GM12891 (cell line): ENCODE measurements at regions not wholly inside any gene's neighbourhood (a gene's known extent, or its start where the extent isn't known, plus 50 kb on each side); places are given as distances from the start of the nearest gene placed in this dataset.

ENCODE experiments used
- DNase-seq: peaks from one replicate; pipeline ENCODE4 v3.0.0; 2011; ENCODE audit warnings: low spot score; ENCODE audit not compliant: insufficient read length
- FAIRE-seq: peaks from 2 replicates; lab custom pipeline; 2011; peaks lifted over from hg19 to GRCh38; lab: Jason Lieb, UNC
- PAX5 ChIP-seq: IDR thresholded peaks from 2 replicates; pipeline ENCODE4 v1.6.1; 2011; ENCODE audit warnings: low read length, moderate library complexity, mild to moderate bottlenecking; ENCODE audit not compliant: insufficient read depth, severe bottlenecking
- POLR2A ChIP-seq: IDR thresholded peaks from 2 replicates; pipeline ENCODE4 v1.6.1; 2011; ENCODE audit warnings: low read depth, low read length, control low read depth
- POLR2AphosphoS5 ChIP-seq: IDR thresholded peaks from 2 replicates; pipeline ENCODE4 v1.6.1; 2011; ENCODE audit warnings: low read depth, low read length, control low read depth
- POU2F2 ChIP-seq: IDR thresholded peaks from 2 replicates; pipeline ENCODE4 v1.6.1; 2011; ENCODE audit warnings: low read depth, mild to moderate bottlenecking, control low read depth, low read length, moderate library complexity
- SPI1 ChIP-seq: IDR thresholded peaks from 2 replicates; pipeline ENCODE4 v1.6.1; 2011; ENCODE audit warnings: low read depth, low read length, control low read depth
- TAF1 ChIP-seq: IDR thresholded peaks from 2 replicates; pipeline ENCODE4 v1.6.1; 2011; ENCODE audit warnings: low read depth, low read length, control low read depth

DNA sequence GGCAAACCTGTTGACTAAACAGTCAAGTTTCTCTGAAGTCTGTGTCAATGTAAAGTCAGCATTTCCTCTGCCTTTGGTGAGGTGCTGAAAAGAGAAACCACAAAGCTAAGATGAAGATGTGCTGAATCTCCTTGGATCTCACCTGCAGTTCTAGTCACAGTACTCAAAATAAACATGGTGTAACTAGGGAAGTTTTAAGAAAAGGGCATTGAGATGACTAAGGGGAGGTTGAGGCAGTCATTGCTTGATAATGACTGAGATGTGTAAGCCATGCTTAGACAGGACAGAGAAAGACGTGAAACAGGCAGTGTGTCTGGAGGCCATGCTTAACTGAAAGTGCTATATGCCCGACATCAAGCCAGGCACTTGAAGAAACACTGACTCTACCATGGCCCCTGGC lies 1010.0 kb upstream of the CELF4 start:
- DNase-seq (no peak), FAIRE-seq (peak; percentile 63)
- TF ChIP-seq POLR2AphosphoS5: no peak
- TF ChIP-seq POLR2A: no peak
- TF ChIP-seq POU2F2: no peak
- no peak for TF ChIP-seq PAX5
- TF ChIP-seq TAF1: no peak
- no peak for TF ChIP-seq SPI1

DNA sequence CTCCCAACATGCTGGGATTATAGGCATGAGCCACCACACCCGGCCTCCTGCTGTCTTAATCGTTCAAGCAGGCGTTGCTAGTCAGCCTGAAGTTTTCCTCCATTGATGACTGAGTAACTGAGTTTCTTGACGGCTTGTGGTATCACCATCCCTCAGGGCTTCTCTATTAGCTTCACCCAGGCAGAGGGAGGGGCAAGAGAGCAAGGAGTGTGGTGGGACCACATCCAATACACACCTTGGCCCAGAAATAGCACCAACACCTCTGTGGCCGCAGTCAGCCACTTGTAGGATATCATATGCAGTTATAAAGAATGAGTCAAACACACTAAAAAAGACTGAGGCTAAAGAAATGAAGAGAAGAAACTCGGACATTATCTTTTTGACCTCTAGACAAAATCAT lies 1009.4 kb upstream of the CELF4 start:
- FAIRE-seq (no peak), DNase-seq (no peak)
- TF ChIP-seq POU2F2: no peak
- no peak for TF ChIP-seq POLR2A
- TF ChIP-seq TAF1: no peak
- TF ChIP-seq PAX5: no peak
- no peak for TF ChIP-seq POLR2AphosphoS5
- no peak for TF ChIP-seq SPI1

DNA sequence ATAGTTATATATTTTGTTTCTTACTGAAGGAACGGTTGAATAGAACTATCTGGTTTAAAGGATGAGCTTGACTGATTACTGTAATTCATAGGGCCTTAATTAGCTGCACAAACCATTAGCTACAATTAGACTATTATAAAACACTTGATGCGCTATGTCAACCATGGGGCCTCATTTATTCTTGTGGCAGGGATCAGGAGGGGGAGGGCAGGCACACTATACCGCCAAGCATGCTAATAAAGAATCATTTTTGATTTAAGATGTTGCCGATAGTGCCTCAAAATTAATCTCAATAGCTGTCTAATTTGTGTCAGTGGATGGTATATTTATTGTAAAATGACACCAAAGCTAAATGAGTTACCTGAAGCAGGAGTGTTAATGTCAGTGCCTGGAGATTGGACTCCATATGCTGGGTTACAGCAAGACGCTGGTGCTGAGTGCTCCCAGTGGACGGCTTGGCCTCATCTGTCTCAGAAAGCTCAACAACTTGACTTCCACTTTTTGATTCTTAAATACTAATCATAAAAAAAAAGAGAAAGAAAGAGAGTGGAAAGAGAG lies 1007.0 kb upstream of the CELF4 start:
- FAIRE-seq: no peak
- TF ChIP-seq PAX5 (no peak), TAF1 (no peak), POLR2AphosphoS5 (no peak), POLR2A (no peak)
- no peak for DNase-seq

DNA sequence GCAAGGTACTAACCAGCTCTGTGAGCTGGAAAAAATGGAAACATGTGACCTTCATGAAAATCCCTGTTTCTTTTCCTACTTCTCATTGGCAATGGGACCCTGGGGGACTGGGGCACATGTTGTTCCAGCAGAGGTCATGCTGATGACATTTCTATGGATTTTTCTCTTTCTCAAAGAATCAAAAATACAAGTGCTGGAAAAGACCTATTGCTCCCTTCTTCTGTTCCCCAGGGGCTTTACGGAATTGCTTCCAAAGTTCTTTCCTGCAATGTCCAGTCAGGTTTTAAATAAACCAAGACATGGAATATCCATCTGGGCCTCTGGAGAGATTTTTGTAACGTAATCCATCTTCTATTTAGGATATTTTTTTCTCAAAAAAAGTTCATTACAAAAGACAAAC lies 1006.1 kb upstream of the CELF4 start:
- FAIRE-seq (no peak), DNase-seq (no peak)
- TF ChIP-seq POLR2AphosphoS5 (no peak), SPI1 (no peak), TAF1 (no peak), POU2F2 (no peak), PAX5 (no peak)

DNA sequence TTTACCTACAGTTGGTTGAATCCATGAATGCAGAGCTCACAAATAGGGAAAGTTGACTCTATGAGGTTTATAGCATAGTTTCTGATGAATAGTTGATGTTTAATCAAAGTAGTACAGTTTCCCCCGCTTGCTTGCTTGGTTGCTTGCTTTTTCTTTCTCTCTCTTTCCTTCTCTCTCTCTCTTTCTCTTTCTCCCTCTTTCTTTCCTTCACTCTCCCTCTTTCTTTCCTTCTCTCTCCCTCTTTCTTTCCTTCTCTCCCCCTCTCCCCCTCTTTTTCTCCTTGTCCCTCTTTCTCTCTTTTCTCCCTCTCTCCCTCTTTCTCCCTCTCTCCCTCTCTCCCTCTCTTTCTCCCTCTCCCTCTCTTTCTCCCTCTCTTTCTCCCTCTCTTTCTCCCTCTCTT lies 999.9 kb upstream of the CELF4 start:
- DNase-seq: no peak
- no peak for TF ChIP-seq POLR2AphosphoS5
- TF ChIP-seq TAF1: no peak
- no peak for TF ChIP-seq SPI1
- TF ChIP-seq PAX5: no peak
- FAIRE-seq: no peak

DNA sequence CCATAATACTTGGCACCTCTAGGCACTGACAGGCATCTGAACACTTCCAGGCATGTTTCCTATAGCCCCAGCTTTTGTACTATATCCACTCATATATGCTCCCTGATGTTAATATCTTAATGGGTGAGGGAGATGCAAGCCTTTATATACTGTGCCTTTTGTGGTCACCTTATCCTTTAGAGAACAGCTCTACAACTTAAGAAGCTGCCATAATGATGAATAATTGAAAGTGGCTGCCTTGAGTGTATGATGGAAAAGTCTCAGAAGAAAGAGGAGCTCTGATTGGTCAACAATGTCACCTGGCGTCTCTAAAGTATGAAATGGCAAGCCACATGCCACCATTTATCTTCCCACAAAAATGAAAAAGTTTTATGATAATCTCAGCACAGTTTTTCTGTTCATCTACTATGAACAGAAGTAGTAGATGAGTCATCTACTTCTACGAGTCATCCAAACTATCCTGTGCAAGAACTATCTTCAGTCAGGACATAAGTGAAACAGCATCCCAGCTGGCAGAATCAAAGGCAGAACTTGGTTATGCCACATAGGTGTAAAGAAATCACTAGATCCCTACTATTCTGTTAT lies 997.9 kb upstream of the CELF4 start:
- FAIRE-seq: no peak
- DNase-seq: no peak
- TF ChIP-seq SPI1: no peak
- TF ChIP-seq PAX5: no peak
- no peak for TF ChIP-seq POU2F2
- TF ChIP-seq TAF1: no peak
- TF ChIP-seq POLR2A: no peak
- TF ChIP-seq POLR2AphosphoS5: no peak

DNA sequence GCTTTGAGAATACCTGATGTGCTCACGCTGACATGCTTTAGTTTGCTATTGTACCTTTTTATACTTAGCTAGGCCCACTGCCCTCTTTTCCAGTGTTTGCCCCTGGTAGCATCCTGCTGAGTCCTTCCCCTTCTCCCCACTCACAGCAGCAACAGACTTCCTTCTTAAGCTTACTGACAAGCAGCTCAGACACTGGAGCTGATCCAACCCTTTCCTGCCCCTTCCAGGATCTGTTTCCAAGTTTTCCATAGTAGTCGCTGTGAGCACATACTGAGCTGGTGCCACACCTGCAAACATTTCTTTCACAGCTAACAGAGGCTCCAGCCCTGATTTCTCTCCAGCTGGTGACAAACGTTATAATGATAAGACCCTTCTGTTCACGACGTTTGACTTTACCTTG lies 991.4 kb upstream of the CELF4 start:
- no peak for FAIRE-seq
- DNase-seq: no peak
- TF ChIP-seq POLR2A: no peak
- TF ChIP-seq SPI1: no peak
- TF ChIP-seq TAF1: no peak
- TF ChIP-seq PAX5: no peak
- no peak for TF ChIP-seq POU2F2
- no peak for TF ChIP-seq POLR2AphosphoS5

DNA sequence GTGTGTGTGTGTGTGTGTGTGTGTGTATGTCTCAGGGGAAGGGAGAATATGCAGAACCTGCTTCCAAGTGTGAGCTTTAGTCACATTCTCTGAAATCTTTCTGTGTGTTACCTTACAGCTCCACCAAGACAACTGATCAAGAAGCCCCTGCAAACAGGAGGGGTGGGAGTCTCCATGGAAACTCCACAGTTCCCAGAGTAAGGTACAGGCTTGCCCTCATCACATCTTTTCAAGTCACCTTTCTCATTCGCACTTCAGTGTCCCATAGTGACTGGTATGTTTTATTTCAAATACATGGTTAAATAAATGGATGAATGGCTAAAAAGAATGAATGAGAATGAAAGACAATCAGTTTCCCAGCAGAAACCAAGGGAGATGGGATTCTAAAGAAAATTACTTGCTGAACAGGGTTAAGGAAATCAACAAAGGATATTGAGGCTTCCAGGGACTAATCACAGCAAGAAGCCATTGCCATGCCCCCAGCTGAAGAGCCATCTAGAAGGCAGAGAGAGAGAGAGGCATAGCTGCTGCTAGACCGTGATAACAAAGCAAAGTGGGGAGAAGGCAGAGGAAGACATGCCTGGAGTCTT lies 987.2 kb upstream of the CELF4 start:
- TF ChIP-seq PAX5: no peak
- TF ChIP-seq SPI1: no peak
- no peak for TF ChIP-seq TAF1
- no peak for TF ChIP-seq POLR2AphosphoS5
- TF ChIP-seq POU2F2: no peak
- no peak for TF ChIP-seq POLR2A
- DNase-seq: no peak
- FAIRE-seq: no peak

DNA sequence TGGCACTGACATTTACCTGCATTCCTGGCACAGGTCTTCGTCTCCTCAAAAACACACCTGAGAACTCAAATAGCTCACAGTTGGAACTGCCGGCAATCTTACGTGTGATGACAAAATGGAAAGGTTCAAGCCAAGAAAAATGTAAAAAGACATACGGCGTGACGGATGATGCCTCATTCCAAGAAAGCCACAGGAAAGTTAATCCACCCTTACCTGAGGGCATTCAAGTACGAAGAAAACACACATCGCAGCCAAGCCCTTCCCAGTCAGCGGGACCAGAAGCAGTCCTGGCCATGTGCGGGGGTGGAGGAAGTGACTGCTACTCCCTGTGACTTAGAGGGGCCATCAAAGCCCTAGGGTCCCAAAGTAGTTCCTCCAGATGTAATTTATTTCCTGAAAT lies 986.3 kb upstream of the CELF4 start:
- TF ChIP-seq POLR2AphosphoS5: no peak
- TF ChIP-seq POU2F2: no peak
- no peak for TF ChIP-seq POLR2A
- no peak for TF ChIP-seq SPI1
- TF ChIP-seq TAF1: no peak
- TF ChIP-seq PAX5: no peak
- FAIRE-seq: no peak

DNA sequence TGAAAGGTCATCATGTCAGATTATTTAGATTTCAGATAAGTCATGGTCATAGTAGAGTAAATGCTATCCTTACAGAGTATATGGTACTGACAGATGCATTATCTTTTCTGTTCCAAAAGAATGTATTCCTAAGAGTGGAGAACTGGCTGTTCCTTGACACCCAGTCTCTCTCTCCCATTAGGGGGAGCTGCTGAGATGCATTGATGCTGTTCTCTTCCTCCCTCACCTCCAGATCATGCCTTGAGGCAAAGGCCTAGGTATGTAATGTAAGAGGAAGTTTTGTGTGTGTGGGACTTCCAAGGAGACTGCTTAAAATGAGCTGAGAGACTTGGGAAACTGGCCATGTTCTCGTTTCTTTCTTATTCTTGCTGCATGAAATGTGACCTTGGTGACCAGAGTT lies 979.5 kb upstream of the CELF4 start:
- no peak for DNase-seq
- peak; percentile 67 for FAIRE-seq
- TF ChIP-seq POLR2A (no peak), POU2F2 (no peak), PAX5 (no peak), POLR2AphosphoS5 (no peak), SPI1 (no peak), TAF1 (no peak)

More for the DNA sequence above, 986.3 kb upstream of the CELF4 start:
- DNase-seq: no peak
